ENCODE measurements at regions not wholly inside any gene's neighbourhood (a gene's known extent, or its start where the extent isn't known, plus 50 kb on each side); places are given as distances from the start of the nearest gene placed in this dataset.
"Not testable (repeated sequence)": the region's sequence is repeated elsewhere in the genome, so short reads cannot be mapped to it uniquely, and the experiment has no call there.

DNA sequence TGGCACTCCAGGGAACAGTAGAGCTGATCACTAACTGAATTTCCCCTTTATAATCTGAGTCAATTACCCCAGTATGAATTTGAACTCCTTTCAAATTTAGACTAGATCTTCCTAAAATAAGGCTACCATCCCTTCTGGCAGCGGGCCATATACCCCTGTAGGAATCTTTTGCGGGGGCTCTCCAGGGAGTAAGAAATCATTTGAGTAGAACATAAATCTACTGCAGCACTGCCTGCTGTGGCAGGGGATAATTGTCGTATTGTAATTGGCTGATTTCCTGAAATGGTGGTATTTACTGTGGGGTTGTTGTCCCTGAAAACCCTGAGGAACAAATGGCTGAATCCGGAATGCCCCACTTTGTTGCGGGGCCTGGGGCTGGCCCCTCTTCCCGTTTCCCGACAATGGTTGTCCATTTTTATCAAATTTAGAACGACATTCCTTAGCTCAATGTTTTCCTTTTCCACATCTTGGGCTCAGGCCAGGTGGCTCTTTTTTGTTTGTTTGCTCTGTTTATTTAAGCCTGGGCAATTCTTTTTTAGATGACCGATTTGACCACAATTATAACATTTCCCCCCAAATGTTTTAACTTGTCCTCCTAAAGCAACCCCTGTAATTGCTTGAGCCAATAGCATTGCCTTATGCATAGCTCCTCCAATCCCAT is 74.8 kb upstream of the ZNF195 start:
- not testable (repeated sequence) for FAIRE-seq; DNase-seq (ENCODE audit: insufficient read length, low spot score)

DNA sequence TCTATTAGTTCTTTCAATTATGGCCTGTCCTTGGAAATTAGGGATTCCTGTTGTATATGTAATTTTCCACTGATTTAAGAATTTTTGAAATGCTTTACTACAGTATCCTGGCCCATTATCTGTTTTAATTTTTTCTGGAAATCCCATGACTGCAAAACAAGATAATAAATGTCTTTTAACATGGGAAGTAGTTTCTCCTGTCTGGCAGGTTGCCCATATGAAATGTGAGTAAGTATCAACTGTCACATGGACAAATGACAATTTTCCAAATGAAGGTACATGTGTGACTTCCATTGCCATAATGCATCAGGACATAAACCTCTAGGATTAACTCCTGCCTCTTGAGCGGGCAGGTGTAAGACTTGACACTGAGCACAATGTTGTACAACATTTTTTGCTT is 71.9 kb upstream of the ZNF195 start:
- FAIRE-seq; DNase-seq (ENCODE audit: insufficient read length, low spot score): not testable (repeated sequence)

GRCh38 chr11:3445535-3445934 is 66.6 kb upstream of the ZNF195 start:
- not testable (repeated sequence) for FAIRE-seq; DNase-seq (ENCODE audit: insufficient read length, low spot score)

GRCh38 chr11:3444420-3444744 is 65.4 kb upstream of the ZNF195 start:
- FAIRE-seq; DNase-seq (ENCODE audit: insufficient read length, low spot score): not testable (repeated sequence)

- not testable (repeated sequence) for DNase-seq (ENCODE audit: insufficient read length, low spot score); FAIRE-seq
Measured at GRCh38 chr11:3443700-3444419, 64.9 kb upstream of the ZNF195 start.

DNA sequence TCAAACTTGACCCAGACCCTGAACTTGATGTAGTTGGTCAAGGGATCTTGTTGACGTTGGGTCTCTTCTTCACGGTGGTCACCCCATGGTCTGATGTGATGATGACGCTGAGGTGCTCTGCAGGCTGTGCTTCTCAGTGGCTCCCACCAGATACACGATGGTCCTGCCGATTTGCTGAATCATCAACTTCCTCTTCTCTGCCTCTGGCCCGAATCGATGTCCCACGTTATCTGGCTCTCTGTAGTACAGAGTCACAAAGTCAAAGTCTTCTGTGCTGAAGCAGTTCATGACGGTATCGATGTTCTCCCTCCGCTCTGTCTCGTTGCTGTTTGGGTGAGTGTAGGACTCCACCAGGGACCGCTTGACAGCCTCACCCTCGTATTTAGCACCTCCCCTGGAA is 58.5 kb upstream of the ZNF195 start:
- not testable (repeated sequence) for FAIRE-seq; DNase-seq (ENCODE audit: insufficient read length, low spot score)

- DNase-seq (ENCODE audit: insufficient read length, low spot score) (no peak), FAIRE-seq (no peak)
- no peak for TF ChIP-seq POLR2A (IDR thresholded peaks at IDR 0.05; ENCODE audit: low read depth, low read length)
Measured at GRCh38 chr11:3434976-3435375, 56.0 kb upstream of the ZNF195 start.

GRCh38 chr11:3429191-3429590 is 50.2 kb upstream of the ZNF195 start:
- not testable (repeated sequence) for FAIRE-seq

More at GRCh38 chr11:3429191-3429590, 50.2 kb upstream of the ZNF195 start:
- DNase-seq (ENCODE audit: insufficient read length, low spot score), result not testable (repeated sequence)
